NB4 (cell line): ENCODE measurements at regions not wholly inside any gene's neighbourhood (a gene's known extent, or its start where the extent isn't known, plus 50 kb on each side); places are given as distances from the start of the nearest gene placed in this dataset.

Source experiments
- DNase-seq: peaks from one replicate; pipeline ENCODE4 v3.0.0; 2010; ENCODE audit warnings: low read depth
- H3K4me3 ChIP-seq: one replicate; pipeline ENCODE4 v1.5.1; 2011; ENCODE audit warnings: mild to moderate bottlenecking, low read depth, low read length, moderate library complexity
- MYC ChIP-seq: IDR thresholded peaks from 2 replicates; pipeline ENCODE4 v1.6.1; 2011; ENCODE audit warnings: low read depth, low read length
- POLR2A ChIP-seq: IDR thresholded peaks from 2 replicates; pipeline ENCODE4 v1.6.1; 2011; ENCODE audit warnings: mild to moderate bottlenecking; ENCODE audit not compliant: insufficient read length; ENCODE audit errors: extremely low read depth
- TF ChIP-seq, protein P1 (sequence below): IDR thresholded peaks from one replicate; pipeline ENCODE4 v1.5.1; 2012; ENCODE audit warnings: low read depth, low read length
- TF ChIP-seq, protein P2 (sequence below): IDR thresholded peaks from 2 replicates; pipeline ENCODE4 v1.6.1; 2011; ENCODE audit warnings: low read depth, low read length

DNA sequence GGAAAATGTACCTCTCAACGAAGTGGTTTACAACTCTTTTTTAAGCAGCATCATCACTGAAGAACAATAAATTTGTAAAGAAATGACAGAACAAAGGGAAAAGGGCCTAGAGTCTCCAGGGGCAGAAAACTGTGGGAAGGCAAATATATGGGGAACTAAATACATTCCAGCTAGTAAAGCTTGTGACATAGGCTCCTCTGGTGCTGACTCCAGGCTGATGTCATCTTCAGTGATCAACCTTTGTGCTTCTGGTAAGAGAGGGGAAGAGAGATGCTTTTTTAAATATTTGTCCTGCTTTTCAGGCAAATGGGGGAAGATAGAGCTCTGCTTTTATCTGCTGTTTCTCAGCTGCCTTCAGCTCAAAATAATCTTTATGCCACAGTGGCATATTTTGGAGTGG, 323.2 kb downstream of the LRRIQ3 start:
- TF ChIP-seq POLR2A (no peak), MYC (no peak)
- TF ChIP-seq, protein P1, sequence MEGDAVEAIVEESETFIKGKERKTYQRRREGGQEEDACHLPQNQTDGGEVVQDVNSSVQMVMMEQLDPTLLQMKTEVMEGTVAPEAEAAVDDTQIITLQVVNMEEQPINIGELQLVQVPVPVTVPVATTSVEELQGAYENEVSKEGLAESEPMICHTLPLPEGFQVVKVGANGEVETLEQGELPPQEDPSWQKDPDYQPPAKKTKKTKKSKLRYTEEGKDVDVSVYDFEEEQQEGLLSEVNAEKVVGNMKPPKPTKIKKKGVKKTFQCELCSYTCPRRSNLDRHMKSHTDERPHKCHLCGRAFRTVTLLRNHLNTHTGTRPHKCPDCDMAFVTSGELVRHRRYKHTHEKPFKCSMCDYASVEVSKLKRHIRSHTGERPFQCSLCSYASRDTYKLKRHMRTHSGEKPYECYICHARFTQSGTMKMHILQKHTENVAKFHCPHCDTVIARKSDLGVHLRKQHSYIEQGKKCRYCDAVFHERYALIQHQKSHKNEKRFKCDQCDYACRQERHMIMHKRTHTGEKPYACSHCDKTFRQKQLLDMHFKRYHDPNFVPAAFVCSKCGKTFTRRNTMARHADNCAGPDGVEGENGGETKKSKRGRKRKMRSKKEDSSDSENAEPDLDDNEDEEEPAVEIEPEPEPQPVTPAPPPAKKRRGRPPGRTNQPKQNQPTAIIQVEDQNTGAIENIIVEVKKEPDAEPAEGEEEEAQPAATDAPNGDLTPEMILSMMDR: no peak
- TF ChIP-seq, protein P2, sequence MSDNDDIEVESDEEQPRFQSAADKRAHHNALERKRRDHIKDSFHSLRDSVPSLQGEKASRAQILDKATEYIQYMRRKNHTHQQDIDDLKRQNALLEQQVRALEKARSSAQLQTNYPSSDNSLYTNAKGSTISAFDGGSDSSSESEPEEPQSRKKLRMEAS: no peak
- DNase-seq: no peak
- H3K4me3 ChIP-seq: no peak overlapping the region

DNA sequence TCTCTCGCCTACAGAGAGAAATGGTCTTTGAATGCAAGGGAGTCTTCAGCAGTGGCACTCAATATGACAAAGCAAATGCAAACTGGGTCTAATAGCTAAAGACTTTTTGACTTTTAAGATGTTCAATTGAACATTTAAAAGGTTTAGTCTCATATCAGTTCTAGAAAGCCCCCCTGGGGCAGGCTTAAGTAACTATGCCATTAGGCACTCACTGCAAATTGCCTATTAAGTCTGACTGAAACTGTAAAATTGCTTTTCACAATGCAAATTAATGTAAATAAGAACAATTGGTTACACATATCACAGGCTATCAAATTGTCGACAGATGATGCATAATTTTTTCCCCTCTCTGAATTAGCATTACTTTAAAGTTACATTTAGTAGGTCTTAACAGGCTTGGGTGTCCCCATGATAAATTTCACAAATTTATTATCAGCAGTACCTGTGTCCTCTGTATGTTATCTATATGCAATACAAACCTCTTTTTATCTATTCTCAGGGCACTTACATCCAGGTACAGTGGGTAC, 329.1 kb downstream of the LRRIQ3 start:
- no peak for TF ChIP-seq MYC
- TF ChIP-seq, protein P1: no peak
- TF ChIP-seq, protein P2: no peak
- no peak for TF ChIP-seq POLR2A
- H3K4me3 ChIP-seq: no peak overlapping the region
- DNase-seq: no peak

DNA sequence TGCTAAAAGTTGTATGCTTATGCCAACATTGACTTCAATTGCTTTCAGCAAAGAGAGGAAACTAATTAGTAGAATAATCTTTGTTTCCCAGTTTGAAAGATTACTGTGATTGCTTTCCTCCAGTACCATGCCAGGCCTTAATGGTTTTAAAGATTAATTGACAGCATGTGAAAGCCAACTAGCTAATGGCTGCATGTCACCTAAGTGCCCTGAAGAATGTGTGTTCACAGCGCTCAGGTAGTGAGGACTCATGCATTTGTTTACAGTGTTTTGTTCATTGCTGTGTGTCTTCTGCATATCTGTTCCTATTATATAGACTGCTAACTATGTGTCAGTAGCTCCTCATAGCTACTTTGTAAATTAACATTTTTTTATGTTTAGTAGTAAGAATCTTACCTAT, 335.6 kb downstream of the LRRIQ3 start:
- TF ChIP-seq MYC (no peak), POLR2A (no peak)
- TF ChIP-seq, protein P2: no peak
- TF ChIP-seq, protein P1: no peak
- DNase-seq: no peak
- H3K4me3 ChIP-seq: no peak overlapping the region

DNA sequence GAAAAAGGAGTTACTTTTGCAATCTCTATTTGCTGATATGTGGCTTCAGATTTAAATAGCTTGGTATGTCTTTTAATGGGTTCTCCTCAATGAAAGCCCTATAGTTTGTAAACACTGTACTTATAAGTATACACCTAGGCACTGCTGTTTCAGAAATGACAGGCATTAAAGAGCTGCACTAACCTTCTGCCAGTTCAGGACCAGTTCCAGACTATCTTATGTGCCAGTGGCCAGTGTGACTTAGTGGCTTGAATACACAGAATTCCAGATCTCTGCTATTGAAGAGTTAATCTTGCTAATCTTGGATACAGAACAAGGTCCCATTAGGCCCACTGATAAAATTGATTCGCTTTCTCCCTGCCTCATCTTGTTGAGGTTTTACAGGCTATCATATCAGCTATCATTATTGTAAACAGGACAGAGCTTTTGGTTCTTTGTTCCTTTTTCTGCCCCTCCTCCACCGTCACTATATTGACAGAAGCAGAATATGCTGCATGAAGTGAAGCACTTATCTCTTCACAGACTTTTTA, 337.5 kb downstream of the LRRIQ3 start:
- DNase-seq: no peak

DNA sequence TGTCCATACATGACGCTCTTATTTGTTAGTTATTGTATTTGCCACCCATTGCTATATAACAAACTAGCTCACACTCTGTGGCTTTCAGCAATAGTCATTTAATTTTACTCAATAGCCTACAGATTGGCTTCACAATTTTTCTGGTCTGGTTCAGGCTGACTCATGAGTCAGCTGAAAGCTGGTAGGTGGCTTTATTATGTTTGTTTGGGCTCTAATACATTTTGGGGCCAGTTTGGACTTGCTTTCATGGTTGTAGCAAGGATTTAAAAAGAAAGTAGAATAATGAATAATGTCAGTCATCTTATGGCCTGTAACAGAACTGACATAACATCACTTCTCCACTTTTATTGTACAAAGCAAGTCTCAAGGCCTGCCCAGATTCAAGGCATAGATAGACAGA, 338.7 kb downstream of the LRRIQ3 start:
- no peak for DNase-seq
- TF ChIP-seq, protein P2: no peak
- TF ChIP-seq POLR2A (no peak), MYC (no peak)
- TF ChIP-seq, protein P1: no peak

More for the DNA sequence above, 337.5 kb downstream of the LRRIQ3 start:
- no peak overlapping the region for H3K4me3 ChIP-seq
- no peak for TF ChIP-seq MYC
- TF ChIP-seq, protein P1: no peak
- TF ChIP-seq POLR2A: no peak
- TF ChIP-seq, protein P2: no peak

DNA sequence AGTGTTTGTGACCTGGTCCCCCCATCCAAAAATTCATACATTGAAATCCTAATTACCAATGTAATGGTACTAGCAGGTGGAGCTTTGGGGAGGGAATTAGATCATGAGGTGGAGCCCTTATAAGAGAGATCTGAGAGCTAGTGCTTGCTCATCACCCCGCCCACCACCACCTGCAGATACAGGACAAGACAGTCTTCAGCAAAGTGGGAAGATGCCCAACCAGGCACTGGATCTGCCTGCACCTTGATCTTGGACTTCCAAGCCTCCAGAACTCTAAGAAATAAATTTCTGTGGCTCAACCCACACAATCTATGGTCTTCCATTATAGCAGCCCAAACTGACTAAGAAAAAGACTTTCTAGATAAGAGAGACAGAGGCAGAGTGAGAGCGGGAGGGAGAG, 343.4 kb downstream of the LRRIQ3 start:
- TF ChIP-seq POLR2A (no peak), MYC (no peak)
- TF ChIP-seq, protein P1: no peak
- TF ChIP-seq, protein P2: no peak
- H3K4me3 ChIP-seq: no peak overlapping the region
- DNase-seq: no peak

More for the DNA sequence above, 338.7 kb downstream of the LRRIQ3 start:
- H3K4me3 ChIP-seq: no peak overlapping the region
